ENCODE measurements at regions not wholly inside any gene's neighbourhood (a gene's known extent, or its start where the extent isn't known, plus 50 kb on each side); places are given as distances from the start of the nearest gene placed in this dataset.

- no peak for DNase-seq
Observed at GRCh38 chr18:37702841-37703240, 137.2 kb upstream of the CELF4 start.

GRCh38 chr18:37701967-37702366, 136.4 kb upstream of the CELF4 start:
- no peak for DNase-seq

GRCh38 chr18:37698508-37699040, 133.0 kb upstream of the CELF4 start:
- DNase-seq = no peak

GRCh38 chr18:37694516-37694915, 128.9 kb upstream of the CELF4 start:
- no peak for DNase-seq

GRCh38 chr18:37691162-37691561, 125.6 kb upstream of the CELF4 start:
- no peak for DNase-seq

GRCh38 chr18:37689841-37690240, 124.2 kb upstream of the CELF4 start:
- DNase-seq = no peak

GRCh38 chr18:37684590-37684989, 119.0 kb upstream of the CELF4 start:
- no peak for DNase-seq

GRCh38 chr18:37684183-37684582, 118.6 kb upstream of the CELF4 start:
- DNase-seq = no peak

GRCh38 chr18:37680911-37681310, 115.3 kb upstream of the CELF4 start:
- no peak for DNase-seq

GRCh38 chr18:37676276-37676675, 110.7 kb upstream of the CELF4 start:
- no peak for DNase-seq

- DNase-seq = no peak
Observed at GRCh38 chr18:37675699-37676098, 110.1 kb upstream of the CELF4 start.

- no peak for DNase-seq
Observed at GRCh38 chr18:37674570-37674969, 109.0 kb upstream of the CELF4 start.

GRCh38 chr18:37673671-37674070, 108.1 kb upstream of the CELF4 start:
- DNase-seq = no peak

- DNase-seq = no peak
Observed at GRCh38 chr18:37672932-37673595, 107.5 kb upstream of the CELF4 start.

GRCh38 chr18:37672001-37672400, 106.4 kb upstream of the CELF4 start:
- no peak for DNase-seq

GRCh38 chr18:37671530-37671929, 105.9 kb upstream of the CELF4 start:
- DNase-seq = no peak

- no peak for DNase-seq
Observed at GRCh38 chr18:37671119-37671518, 105.5 kb upstream of the CELF4 start.

GRCh38 chr18:37669991-37670534, 104.5 kb upstream of the CELF4 start:
- DNase-seq = peak; percentile 78

GRCh38 chr18:37668971-37669747, 103.6 kb upstream of the CELF4 start:
- peak; percentile 84 for DNase-seq

GRCh38 chr18:37667836-37668235, 102.2 kb upstream of the CELF4 start:
- no peak for DNase-seq

- no peak for DNase-seq
Observed at GRCh38 chr18:37666991-37667390, 101.4 kb upstream of the CELF4 start.

GRCh38 chr18:37666451-37666850, 100.9 kb upstream of the CELF4 start:
- no peak for DNase-seq

- no peak for DNase-seq
Observed at GRCh38 chr18:37665346-37665745, 99.7 kb upstream of the CELF4 start.

- DNase-seq = no peak
Observed at GRCh38 chr18:37663446-37663845, 97.8 kb upstream of the CELF4 start.

Measured in NCI-H1092 treated with DMSO at 0.1 percent for 48 hours (cell line).